ENCODE measurements at regions not wholly inside any gene's neighbourhood (a gene's known extent, or its start where the extent isn't known, plus 50 kb on each side); places are given as distances from the start of the nearest gene placed in this dataset.

GRCh38 chr16:20259541-20259940 is 67.8 kb downstream of the GP2 start:
- no peak for TF ChIP-seq POLR2A (IDR thresholded peaks at IDR 0.05)
- TF ChIP-seq, protein P1, sequence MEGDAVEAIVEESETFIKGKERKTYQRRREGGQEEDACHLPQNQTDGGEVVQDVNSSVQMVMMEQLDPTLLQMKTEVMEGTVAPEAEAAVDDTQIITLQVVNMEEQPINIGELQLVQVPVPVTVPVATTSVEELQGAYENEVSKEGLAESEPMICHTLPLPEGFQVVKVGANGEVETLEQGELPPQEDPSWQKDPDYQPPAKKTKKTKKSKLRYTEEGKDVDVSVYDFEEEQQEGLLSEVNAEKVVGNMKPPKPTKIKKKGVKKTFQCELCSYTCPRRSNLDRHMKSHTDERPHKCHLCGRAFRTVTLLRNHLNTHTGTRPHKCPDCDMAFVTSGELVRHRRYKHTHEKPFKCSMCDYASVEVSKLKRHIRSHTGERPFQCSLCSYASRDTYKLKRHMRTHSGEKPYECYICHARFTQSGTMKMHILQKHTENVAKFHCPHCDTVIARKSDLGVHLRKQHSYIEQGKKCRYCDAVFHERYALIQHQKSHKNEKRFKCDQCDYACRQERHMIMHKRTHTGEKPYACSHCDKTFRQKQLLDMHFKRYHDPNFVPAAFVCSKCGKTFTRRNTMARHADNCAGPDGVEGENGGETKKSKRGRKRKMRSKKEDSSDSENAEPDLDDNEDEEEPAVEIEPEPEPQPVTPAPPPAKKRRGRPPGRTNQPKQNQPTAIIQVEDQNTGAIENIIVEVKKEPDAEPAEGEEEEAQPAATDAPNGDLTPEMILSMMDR (IDR thresholded peaks at IDR 0.05) = no peak
- TF ChIP-seq EP300 (IDR thresholded peaks at IDR 0.05) = no peak
- Histone ChIP-seq H3K4me3 (no peak overlapping the region), H3K4me1 (ENCODE audit: insufficient read depth) (no peaks in the 10 kb centered on the region), H3K27me3 (no peaks in the 10 kb centered on the region), H3K9me3 (no peaks in the 10 kb centered on the region), H3K36me3 (no peaks in the 10 kb centered on the region), H3K27ac (no peak overlapping the region)
- intact Hi-C loops (cut with DNase I) = no loop called here
- DNase-seq = no peak

DNA sequence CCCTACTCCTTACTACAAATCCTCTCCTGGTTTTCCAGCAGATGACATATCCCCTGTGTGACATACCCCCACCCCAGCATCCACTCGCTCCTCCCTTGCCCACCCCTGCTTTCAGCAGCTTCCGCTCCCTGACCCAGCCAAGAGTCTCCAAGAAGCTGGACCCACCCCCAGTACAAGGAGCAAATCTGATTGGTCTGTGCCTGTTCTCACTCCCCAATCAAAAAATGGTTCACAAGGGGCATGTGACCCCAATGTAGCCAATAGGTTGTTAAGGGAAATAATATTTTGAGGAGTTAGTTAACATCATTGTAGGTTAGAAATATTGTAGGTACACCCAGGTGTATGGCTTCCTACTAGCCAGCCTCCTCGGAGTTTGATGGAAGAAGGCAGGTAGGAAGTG is 70.1 kb downstream of the GP2 start:
- intact Hi-C loops (cut with DNase I) = no loop called here
- Histone ChIP-seq H3K9me3 (no peaks in the 10 kb centered on the region), H3K4me1 (ENCODE audit: insufficient read depth) (no peaks in the 10 kb centered on the region), H3K27ac (no peak overlapping the region), H3K27me3 (no peaks in the 10 kb centered on the region), H3K4me3 (no peak overlapping the region), H3K36me3 (no peaks in the 10 kb centered on the region)
- WGBS, 3 donors = 68 to 81% (median 72%) methylated on average over 3 of the region's 3 CpGs
- DNase-seq = no peak
- no peak for TF ChIP-seq POLR2A (IDR thresholded peaks at IDR 0.05)
- TF ChIP-seq, protein P1 (IDR thresholded peaks at IDR 0.05) = no peak

- no peaks in the 10 kb centered on the region for H3K27me3 ChIP-seq
- no peaks in the 10 kb centered on the region for H3K4me1 ChIP-seq (ENCODE audit: insufficient read depth)
- H3K36me3 ChIP-seq = no peaks in the 10 kb centered on the region
- intact Hi-C loops (cut with DNase I) = no loop called here
- WGBS, 3 donors = 39 to 61% (median 47%) methylated on average over 1 of the region's 1 CpG
- H3K9me3 ChIP-seq = no peaks in the 10 kb centered on the region
- no peak for DNase-seq
- H3K27ac ChIP-seq = no peak overlapping the region
- no peak overlapping the region for H3K4me3 ChIP-seq
- TF ChIP-seq EP300 (IDR thresholded peaks at IDR 0.05) (no peak), POLR2A (IDR thresholded peaks at IDR 0.05) (no peak)
- TF ChIP-seq, protein P1 (IDR thresholded peaks at IDR 0.05) = no peak
These were observed 72.3 kb downstream of the GP2 start for GRCh38 chr16:20255002-20255401.

DNA sequence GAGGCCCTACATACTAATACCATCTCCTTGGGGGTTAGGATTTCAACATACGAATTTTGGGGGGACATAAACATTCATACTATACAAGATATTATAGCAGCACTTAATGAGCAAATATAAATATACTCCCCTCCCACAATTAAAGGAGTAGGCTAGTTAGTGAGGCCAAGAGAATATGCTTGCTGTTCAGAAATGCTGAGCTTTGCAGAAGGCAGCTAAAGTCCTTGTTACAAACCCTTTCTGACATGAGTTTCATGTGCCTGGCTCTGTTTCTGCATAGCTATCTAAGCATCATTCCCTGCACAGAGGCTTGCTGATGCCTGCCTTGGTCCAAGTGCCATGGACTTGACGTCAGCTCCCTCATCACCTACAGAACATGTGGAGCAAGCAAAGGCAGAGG is 73.5 kb downstream of the GP2 start:
- intact Hi-C loops (cut with DNase I) = no loop called here
- WGBS, 3 donors = 47 to 66% (median 58%) methylated on average over 2 of the region's 2 CpGs

More for the DNA sequence above, 73.5 kb downstream of the GP2 start:
- H3K9me3 ChIP-seq = no peaks in the 10 kb centered on the region
- TF ChIP-seq, protein P1 (IDR thresholded peaks at IDR 0.05) = no peak
- TF ChIP-seq POLR2A (IDR thresholded peaks at IDR 0.05) (no peak), EP300 (IDR thresholded peaks at IDR 0.05) (no peak)
- DNase-seq = no peak
- no peaks in the 10 kb centered on the region for H3K4me1 ChIP-seq (ENCODE audit: insufficient read depth)
- no peaks in the 10 kb centered on the region for H3K36me3 ChIP-seq
- no peak overlapping the region for H3K4me3 ChIP-seq
- H3K27me3 ChIP-seq = no peaks in the 10 kb centered on the region
- H3K27ac ChIP-seq = no peak overlapping the region

Data from ovary (tissue), 7 donors.